ENCODE measurements at regions not wholly inside any gene's neighbourhood (a gene's known extent, or its start where the extent isn't known, plus 50 kb on each side); places are given as distances from the start of the nearest gene placed in this dataset.

- no peak for DNase-seq
- Histone ChIP-seq H3K27me3 (ENCODE audit: control insufficient read depth in 2 of 2, insufficient read depth in 2 of 2, low read length in 2 of 2) (no peaks in the 10 kb centered on the region), H3K4me2 (replicated peaks; ENCODE audit: extremely low read depth, low read length, poor library complexity, severe bottlenecking) (no peak overlapping the region), H2AFZ (ENCODE audit: insufficient read depth, low read depth, low read length, poor library complexity, severe bottlenecking) (no peak overlapping the region), H3K36me3 (replicated peaks in 1 of 2; ENCODE audit: control insufficient read depth in 1 of 2, insufficient read depth in 2 of 2, low read length in 2 of 2) (no peaks in the 10 kb centered on the region), H3K27ac (ENCODE audit: low read depth in 1 of 2, low read length in 2 of 2) (no peak overlapping the region), H3K9me3 (replicated peaks in 1 of 2; ENCODE audit: control insufficient read depth in 1 of 2, insufficient read depth in 1 of 2, low read length in 2 of 2) (no peaks in the 10 kb centered on the region), H3K9ac (ENCODE audit: insufficient read depth, low read length, poor library complexity, severe bottlenecking) (no peak overlapping the region), H3K4me1 (ENCODE audit: control insufficient read depth in 1 of 2, insufficient read depth in 2 of 2, low read length in 2 of 2) (no peaks in the 10 kb centered on the region), H4K20me1 (ENCODE audit: insufficient read depth, low read length) (no peaks in the 10 kb centered on the region), H3K4me3 (replicated peaks in 1 of 3; ENCODE audit: low read depth in 2 of 3, low read length in 3 of 3) (no peak overlapping the region), H3K79me2 (ENCODE audit: insufficient read depth, low read length) (no peaks in the 10 kb centered on the region)
- Mint-ChIP-seq H3K9me3 (peaks cover 0 to 3% (median 2%) of the 10 kb centered on the region in 7 donors), H3K4me1 (no peaks in the 10 kb centered on the region), H3K27ac (no peak overlapping the region), H3K27me3 (ENCODE audit: low read depth in 3 of 3) (peaks cover 0 to 1% (median 0%) of the 10 kb centered on the region in 3 donors), H3K36me3 (no peaks in the 10 kb centered on the region), H3K4me3 (no peak overlapping the region)
- WGBS (ENCODE audit: insufficient coverage): no CpG with 5 or more reads among the region's 2 CpGs
- intact Hi-C loops (cut with micrococcal nuclease): no loop called here
- TF ChIP-seq CTCF (IDR thresholded peaks at IDR 0.05): no peak
Observed at GRCh38 chr7:114242992-114243507, 171.6 kb upstream of the FOXP2 start.

GRCh38 chr7:114229246-114229645, 185.4 kb upstream of the FOXP2 start:
- H3K27me3 ChIP-seq (ENCODE audit: control insufficient read depth in 2 of 2, insufficient read depth in 2 of 2, low read length in 2 of 2): no peaks in the 10 kb centered on the region
- Mint-ChIP-seq H3K4me1 (no peaks in the 10 kb centered on the region), H3K9me3 (peaks cover 0 to 2% (median 0%) of the 10 kb centered on the region in 7 donors), H3K36me3 (no peaks in the 10 kb centered on the region), H3K27me3 (ENCODE audit: low read depth in 3 of 3) (peaks cover 0 to 2% (median 0%) of the 10 kb centered on the region in 3 donors), H3K4me3 (no peak overlapping the region), H3K27ac (no peak overlapping the region)
- no peaks in the 10 kb centered on the region for H3K4me1 ChIP-seq (ENCODE audit: control insufficient read depth in 1 of 2, insufficient read depth in 2 of 2, low read length in 2 of 2)
- H3K27ac ChIP-seq (ENCODE audit: low read depth in 1 of 2, low read length in 2 of 2): no peak overlapping the region
- intact Hi-C loops (cut with micrococcal nuclease): no loop called here
- H3K9ac ChIP-seq (ENCODE audit: insufficient read depth, low read length, poor library complexity, severe bottlenecking): no peak overlapping the region
- no peak for DNase-seq
- H3K9me3 ChIP-seq (replicated peaks in 1 of 2; ENCODE audit: control insufficient read depth in 1 of 2, insufficient read depth in 1 of 2, low read length in 2 of 2): no peaks in the 10 kb centered on the region
- no peak for TF ChIP-seq CTCF (IDR thresholded peaks at IDR 0.05)
- no peaks in the 10 kb centered on the region for H3K79me2 ChIP-seq (ENCODE audit: insufficient read depth, low read length)
- no peak overlapping the region for H3K4me3 ChIP-seq (replicated peaks in 1 of 3; ENCODE audit: low read depth in 2 of 3, low read length in 3 of 3)
- no peaks in the 10 kb centered on the region for H4K20me1 ChIP-seq (ENCODE audit: insufficient read depth, low read length)
- no CpG with 5 or more reads among the region's 1 CpG for WGBS (ENCODE audit: insufficient coverage)
- H3K4me2 ChIP-seq (replicated peaks; ENCODE audit: extremely low read depth, low read length, poor library complexity, severe bottlenecking): no peak overlapping the region
- no peak overlapping the region for H2AFZ ChIP-seq (ENCODE audit: insufficient read depth, low read depth, low read length, poor library complexity, severe bottlenecking)
- no peaks in the 10 kb centered on the region for H3K36me3 ChIP-seq (replicated peaks in 1 of 2; ENCODE audit: control insufficient read depth in 1 of 2, insufficient read depth in 2 of 2, low read length in 2 of 2)
